GM19328 (cell line): ENCODE measurements at regions not wholly inside any gene's neighbourhood (a gene's known extent, or its start where the extent isn't known, plus 50 kb on each side); places are given as distances from the start of the nearest gene placed in this dataset.
"Not testable (repeated sequence)": the region's sequence is repeated elsewhere in the genome, so short reads cannot be mapped to it uniquely, and the experiment has no call there.

Experiments used
- ATAC-seq: cut with Tn5 transposase; IDR thresholded peaks from one replicate; pipeline ENCODE4 v1.9.1; 2021; ENCODE audit warnings: mild to moderate bottlenecking, moderate library complexity; ENCODE audit not compliant: unreplicated experiment

DNA sequence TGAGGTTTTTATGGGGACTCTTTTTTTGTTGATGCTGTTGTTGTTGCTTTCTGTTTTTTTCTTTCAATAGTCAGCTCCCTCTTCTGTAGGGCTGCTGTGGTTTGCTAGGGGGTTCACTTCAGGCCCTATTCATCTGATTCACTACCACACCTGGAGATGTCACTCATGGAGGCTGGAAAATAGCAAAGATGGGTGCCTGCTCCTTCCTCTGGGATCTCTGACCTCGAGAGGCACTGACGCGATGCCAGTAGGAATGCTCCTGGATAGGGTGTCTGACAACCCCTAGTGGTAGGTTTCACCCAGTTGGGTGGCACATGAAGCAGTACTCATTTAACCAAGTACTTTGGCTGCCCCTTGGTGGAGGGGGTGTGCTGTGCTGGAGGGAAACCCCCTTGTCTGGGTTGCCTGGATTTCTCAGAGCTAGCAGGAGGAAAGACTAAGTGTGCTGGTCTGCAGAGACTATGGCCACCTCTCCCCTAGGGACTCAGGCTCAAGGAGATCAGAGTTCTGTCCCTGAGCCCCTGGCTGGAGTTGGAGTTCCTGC, 745.5 kb downstream of the TMTC2 start:
- ATAC-seq = no peak

DNA sequence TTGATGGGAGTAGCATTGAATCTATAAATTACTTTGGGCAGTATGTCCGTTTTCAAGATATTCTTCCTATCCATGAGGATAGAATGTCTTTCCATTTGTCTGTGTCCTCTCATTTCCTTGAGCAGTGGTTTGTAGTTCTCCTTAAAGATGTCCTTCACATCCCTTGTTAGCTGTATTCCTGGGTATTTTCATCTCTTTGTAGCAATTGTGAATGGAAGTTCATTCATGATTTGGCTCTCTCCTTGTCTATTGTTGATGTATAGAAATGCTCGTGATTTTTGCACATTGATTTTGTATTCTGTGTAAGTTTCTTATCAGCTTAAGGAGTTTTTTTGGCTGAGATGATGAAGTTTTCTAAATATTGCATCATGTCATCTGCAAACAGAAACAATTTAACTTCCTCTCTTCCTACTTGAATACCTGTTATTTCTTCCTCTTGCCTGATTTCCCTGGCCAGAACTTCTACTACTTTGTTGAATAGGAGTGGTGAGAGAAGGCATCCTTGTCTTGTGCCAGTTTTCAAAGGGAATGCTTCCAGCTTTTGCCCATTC, 741.0 kb downstream of the TMTC2 start:
- ATAC-seq = not testable (repeated sequence)

DNA sequence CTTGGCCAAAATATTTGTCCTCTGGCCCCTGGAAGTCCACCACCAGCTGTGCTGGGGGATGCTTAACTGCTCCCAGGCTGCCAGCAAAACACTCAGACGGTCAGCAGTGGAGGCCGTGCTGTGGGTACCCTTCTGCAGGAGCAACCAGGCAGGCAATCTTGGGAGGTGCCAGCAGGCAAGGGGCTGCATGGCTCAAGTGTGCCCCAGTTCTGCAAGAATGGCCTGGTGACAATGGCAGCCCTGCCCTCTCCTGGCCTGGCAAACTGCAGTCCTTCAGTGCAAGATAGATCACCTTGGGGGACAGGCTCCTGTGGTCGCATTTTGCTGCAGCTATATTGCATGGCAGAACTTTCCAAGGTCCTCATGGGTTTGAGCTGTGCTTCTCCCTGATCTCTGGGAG, 728.3 kb downstream of the TMTC2 start:
- no peak for ATAC-seq

GRCh38 chr12:83408851-83409250, 722.1 kb downstream of the TMTC2 start:
- ATAC-seq = no peak

- ATAC-seq = no peak
Observed at GRCh38 chr12:83408146-83408545, 721.4 kb downstream of the TMTC2 start.

DNA sequence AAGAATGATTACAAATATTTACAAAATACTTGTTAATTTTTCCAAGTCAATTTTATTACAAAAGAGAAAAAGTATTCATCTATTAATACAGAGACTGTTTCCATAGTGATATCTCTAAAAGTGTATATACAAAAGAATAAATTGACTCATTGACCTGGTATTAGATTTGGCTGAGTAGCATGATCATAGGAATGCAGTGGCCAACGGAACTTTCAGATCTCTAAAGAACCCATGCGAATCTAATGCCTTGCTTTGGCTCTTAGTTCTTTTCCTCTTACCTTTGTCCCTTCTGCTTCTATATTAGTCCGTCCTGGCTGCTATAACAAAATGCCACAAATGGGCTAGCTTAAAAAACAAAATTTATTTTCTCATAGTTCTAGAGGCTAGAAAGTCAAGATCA, 717.8 kb downstream of the TMTC2 start:
- ATAC-seq = no peak

DNA sequence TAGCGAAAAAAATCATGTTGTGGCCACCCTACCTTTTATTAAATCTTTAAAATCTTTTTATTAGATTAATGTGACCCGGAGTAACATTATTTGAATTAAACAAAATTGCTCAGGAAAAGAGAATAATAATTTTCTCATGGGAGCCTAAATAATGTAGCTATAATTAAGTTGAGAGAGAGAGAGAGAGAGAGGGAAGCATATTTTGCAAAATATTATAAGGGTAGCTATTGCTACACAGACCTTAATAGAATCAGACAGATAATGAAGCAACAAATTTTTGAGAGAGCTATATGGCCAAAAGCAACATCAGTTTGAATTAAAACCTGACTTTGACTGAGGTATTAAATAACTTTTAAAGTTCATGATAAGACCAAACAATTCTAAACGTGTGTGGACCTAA, 703.5 kb downstream of the TMTC2 start:
- ATAC-seq = no peak

- ATAC-seq = no peak
Observed at GRCh38 chr12:83389237-83389996, 702.7 kb downstream of the TMTC2 start.

GRCh38 chr12:83388551-83388950, 701.8 kb downstream of the TMTC2 start:
- no peak for ATAC-seq

DNA sequence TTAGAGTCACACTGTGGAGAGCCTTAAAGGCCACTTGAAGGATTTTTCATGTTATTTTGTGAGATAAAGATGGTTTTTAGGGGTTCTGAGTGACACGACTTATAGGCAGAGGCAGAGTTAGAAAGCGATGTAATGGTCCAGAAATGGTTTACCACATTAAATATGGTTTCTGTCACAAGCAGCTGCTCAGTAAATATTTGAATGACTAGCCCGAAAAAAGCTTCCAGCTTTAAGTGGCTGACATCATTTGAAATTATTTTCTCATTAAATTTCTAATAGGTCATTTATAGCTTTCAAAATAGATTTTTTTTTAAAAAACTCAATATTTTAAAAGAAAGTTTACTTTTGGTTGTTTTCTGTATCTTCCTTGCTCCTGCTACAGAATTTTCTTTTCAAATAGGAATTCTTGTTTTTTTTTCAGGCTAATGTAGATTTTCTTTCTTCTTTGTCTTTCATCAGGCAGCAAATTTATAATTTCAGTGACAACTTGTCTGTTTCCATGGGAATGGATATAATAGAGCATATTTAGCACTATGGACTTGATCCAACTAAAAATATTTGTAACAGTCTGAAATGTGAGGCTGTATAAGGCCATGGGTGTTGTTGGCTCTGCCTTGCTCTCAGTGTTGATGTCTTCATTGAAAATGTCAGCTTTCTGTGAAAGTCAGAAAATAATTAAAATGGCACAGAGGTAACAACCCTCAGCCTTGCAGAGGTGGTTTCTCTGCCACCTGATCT, 700.0 kb downstream of the TMTC2 start:
- ATAC-seq = no peak

DNA sequence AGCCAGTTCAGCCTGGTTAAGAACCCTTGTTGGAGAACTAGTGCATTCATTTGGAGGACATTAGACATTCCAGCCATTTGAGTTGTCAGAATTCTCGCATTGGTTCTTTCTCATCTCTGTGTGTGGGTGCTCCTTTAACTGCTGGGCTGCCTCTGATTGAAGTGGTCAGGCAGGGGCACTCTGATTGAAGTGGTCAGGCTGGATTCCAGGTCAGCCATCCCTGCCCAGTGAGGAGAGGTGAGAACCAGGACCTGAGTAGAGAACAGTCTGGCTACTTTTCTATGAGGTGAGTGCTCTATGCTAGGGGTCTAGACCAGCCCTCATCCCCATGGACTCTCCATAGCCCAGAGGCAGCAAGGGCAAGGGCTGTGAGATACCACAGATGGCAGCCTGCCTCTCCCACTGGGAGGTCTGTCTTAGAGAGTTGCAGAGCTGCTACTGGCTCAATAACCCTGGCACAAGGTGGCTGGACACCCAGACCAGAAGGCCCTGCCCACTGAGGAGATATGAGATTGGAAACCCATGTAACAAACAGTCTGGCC, 691.6 kb downstream of the TMTC2 start:
- ATAC-seq = no peak

DNA sequence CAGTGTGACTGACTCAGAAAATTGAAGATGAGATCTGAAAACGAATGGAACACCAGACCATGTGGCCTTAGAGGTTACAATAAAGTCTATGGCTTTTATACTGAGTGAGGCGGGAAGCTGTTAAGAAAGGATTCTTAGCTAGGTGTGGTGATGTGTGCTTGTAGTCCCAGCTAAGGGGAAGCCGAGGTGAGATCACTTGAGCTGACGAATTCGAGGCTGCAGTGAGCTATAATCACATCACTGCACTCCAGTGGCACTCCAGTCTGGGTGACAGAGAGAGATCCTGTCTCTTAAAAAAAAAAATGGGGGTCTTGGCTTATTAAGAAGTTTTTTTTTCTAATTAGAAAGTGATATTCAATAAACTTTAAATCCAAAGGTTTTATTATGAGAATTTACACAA, 678.6 kb downstream of the TMTC2 start:
- no peak for ATAC-seq

- no peak for ATAC-seq
Observed at GRCh38 chr12:83361475-83361874, 674.8 kb downstream of the TMTC2 start.

DNA sequence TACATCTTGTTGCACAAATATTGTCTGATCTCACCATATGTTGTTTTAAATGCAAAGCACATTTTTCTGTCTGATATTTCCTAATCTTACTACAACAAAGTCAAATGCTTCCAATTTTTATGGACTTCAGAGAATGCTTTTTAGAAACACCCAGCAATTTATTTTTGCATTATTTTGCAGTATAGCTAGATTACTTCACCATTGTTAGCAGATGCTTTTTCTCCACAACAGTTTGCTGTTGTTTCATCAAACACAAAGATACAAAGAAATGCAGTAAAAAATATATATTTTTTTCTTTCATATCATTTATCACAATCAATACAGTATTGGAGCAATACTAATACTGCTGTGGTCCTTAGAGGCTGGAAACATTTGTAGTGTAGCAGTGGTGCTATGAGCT, 674.4 kb downstream of the TMTC2 start:
- ATAC-seq = no peak

DNA sequence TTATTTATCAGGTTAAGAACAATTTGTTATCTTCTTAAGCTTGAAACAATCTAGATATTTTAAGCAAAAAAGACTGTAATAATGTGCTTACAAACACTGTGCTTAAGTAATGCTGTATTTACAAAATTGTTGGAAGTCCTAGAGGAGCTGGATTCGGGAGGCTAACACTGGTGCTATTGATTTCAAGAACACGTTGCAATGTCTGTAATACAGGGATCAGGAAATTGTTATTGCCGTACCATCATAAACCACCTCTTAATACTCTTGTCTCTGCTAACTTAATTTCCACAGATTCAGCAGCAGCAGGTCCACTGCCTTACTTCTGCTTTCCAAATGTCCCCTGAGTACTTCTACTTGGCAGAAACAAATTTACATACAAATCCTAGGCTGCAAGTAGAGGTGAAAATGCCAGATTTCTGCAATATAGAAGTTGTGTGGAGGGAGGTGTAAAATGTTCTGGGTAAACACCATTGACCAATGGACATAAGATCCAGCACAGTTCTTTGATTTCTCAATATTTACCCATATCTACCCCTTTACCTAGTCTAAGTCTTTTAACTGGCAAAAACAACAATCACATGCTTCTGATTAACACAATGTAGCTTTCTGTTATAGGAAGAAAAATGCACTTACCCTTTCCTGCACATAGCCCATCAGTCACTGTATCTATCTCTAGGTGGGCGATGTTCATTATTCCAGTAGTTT, 663.4 kb downstream of the TMTC2 start:
- no peak for ATAC-seq

- no peak for ATAC-seq
Observed at GRCh38 chr12:83346333-83346732, 659.6 kb downstream of the TMTC2 start.

GRCh38 chr12:83343767-83344166, 657.1 kb downstream of the TMTC2 start:
- no peak for ATAC-seq

GRCh38 chr12:83335748-83336147, 649.0 kb downstream of the TMTC2 start:
- no peak for ATAC-seq

DNA sequence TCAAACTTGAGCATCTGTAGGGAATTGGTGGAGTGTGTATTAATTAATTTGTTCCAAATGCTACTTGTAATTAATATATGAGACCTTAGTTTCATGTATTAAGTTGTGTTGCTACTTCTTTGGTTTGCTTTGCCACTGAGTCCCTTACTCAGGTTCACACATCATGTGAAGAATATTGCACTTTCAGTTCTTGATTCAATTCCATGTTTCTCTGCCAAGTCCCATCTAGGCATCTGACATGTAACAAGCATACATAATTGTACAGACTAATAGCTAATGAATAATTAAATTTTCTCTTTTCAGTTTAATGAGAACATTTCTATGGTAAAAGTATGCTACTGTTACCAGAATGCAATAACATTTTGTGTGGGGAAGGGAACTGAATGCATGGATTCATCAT, 640.0 kb downstream of the TMTC2 start:
- ATAC-seq = no peak

- ATAC-seq = no peak
Observed at GRCh38 chr12:83323866-83324265, 637.2 kb downstream of the TMTC2 start.

DNA sequence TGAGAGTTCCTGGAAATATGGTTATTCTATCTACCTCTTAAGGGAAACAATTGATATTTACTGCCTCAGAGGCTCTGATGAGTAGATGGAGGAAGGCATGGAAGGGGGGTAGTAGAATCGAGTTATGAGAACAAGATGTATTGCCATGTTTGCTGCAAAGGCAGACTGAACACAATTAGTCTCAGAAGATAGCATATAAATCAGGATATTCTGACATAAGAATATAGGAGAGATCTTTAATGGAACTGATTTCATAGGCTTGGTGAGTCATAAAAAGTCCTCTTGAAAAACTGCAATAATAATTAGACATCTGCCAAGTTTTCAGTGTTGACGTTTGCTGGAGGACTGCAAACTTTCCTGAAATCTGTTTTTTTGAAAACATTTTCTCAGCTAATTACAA, 636.1 kb downstream of the TMTC2 start:
- ATAC-seq = no peak
